ENCODE measurements at regions not wholly inside any gene's neighbourhood (a gene's known extent, or its start where the extent isn't known, plus 50 kb on each side); places are given as distances from the start of the nearest gene placed in this dataset.

DNA sequence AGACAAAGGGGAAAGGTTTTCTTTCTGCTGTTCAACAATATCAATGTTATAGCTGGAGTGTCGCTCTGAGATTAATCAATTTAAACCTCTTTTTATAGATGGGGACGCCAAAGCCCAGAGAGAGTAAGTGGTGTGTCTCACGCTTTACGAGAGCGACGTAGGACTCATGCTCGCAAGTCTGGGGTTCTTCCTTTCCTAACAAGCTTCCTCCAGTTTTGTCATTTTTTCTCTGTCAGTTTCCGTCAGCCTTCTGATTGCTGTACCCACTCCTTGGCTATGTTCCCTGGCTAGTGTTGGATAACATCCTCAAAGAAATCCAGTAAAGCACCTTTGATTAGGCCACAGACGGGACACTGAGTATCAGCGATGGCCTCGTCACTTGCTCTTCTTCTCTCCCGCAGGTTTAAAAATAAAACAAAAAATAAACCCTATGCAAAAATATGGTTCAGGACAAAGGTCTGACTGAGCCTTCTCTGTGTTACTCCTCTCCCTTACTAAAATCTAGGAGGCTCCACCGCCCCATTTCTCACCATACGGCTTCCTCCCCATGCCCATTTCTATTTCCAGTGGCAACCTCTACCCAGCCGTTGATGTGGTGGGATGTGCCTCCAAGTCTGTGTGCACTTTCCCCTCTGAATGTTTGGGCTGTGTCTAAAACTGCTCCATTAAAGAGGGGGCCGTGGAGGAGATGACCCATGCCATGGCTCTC is 172.7 kb upstream of the PARP11 start:
- DNase-seq, result no peak

DNA sequence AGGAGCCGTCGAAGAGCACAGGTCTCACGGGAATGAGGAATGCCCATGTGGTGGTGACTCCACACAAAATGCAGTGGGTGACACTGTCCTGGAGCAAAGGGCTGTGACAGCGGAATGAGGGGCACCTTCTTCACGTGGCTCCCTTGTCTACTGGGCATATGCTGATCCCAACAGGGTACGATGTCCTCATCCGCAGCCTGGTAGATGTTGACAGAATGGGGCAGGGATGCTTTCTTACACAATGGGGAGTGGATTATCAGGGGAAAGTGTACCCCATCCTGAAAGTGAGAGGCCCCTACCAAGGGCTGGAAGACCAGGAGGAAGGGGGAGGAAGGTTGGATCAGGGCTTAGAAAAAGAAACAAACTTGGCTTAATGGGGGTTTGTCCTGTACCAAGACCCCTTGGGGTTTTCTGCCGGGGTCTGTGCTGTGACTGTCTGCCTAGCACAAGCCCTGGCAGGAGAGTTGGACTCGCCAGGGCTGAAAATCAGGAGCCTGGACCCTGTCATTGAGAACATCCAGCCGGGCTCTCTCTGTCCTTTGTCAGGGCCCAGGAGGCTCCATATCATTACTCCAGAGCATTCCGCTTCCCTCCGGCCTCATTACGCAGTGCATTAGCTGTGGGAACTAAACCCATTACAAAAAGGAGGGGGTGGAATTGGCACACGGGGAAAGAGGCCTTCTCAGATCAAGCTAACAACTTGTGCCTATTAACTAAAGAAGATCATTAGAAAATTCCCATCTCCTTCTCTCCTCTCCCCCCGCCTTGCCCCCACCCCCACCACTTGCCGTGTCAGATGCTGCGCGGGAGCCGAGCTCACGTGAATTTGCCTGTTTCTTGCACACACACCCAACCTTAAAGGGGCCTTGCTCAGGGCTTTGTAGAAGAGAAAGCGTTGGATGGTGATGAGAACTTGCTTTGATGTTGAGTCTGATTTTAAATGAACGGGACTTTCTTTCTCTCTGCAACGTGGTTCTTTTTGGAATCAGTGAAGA is 171.8 kb upstream of the PARP11 start:
- no peak for DNase-seq

DNA sequence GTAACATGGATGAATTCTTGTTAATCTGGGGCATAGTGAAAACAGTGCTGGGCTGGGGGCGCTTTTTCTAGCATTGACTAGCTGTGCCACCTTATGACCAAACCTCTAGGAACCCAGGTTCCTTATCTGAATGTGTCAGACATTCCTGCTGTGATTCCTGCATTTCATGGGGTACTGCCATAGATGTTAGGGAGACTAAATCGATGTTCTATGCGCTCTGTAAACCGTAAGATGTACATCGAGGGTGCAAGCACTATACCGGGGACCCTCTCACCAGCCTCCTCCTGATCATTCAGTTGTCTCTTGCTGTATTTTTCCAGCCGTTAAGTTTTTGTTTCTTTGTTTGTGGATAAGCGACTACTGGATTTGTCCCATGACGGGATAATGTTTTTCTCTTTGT is 170.9 kb upstream of the PARP11 start:
- DNase-seq, result no peak

DNA sequence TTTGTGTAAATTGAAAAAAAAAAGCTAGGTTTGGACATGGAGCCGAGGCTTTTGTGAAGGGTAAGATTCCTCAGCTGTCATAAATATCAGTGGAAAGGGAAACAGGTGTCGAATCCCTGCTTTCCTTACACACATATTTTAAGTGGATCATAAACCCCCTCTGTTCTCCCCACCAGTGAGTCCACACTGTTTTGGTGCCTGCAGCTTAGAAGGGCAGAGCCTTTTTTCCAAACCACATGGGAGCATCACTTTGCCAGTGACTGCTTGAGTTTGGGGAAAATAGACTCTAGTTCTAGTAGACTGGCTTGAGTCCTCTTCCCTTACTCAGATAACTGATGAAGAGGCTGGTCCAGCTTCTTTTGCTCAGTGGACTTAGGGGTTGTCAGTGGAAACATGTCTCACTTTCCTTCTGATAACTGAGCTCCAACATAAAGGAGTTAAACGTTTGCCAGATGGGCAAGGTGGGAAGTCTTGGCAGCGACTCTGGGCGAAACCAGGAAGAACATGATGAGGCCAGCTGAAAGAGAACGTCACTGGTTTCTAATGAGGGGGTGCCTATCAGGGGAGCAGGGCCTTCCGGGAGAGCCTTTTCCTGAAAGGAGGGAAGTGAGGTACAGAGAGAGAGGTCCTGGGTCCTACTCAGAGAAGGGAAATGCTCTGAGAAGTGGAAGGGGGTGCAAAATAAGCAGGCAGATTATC is 168.1 kb upstream of the PARP11 start:
- no peak for DNase-seq

DNA sequence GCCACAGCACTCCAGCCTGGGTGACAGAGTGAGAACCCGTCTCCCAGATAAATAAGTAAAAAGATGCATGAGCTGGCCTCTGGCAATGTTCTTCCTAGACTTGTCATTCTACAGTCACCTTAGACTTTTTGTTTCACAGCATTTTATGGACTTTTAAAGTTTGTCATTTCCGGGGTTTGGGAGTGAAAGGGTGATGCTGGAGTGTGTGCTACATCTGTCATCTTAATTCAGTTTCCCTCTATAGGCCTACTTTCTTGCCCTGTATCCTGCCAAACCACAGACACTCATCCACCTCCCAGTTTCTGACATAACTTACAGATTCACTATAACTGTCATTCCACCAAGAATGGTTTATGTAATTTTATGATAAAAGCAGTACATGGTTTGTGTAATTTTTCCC is 166.7 kb upstream of the PARP11 start:
- DNase-seq, result no peak

DNA sequence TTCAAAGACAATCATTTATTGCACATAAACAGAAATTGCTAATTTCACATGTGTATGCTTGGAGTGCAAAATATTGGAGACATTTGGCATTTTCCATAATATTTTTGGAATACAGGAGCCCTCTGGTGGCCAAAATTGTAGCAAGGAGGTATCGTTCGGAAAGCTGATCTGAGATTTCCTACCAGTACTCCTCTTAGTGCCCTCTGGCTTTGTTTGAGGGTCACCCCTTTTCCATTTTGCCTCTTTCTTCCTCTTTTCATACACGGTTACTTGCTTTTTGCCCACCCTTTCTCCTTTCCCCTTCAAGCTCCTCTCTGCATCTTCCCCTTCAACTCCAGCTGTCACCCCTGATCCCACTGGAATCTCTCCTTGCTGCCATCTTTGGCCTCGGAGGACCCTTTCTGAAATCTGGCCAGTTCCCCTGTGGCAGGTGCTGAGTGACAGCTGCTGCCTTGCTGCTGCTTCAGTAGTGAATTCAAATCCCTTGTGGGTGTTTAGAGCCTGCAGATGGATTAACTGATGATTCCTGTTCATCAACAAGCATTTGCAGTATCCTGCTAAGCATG is 164.6 kb upstream of the PARP11 start:
- peak; percentile 64 for DNase-seq

DNA sequence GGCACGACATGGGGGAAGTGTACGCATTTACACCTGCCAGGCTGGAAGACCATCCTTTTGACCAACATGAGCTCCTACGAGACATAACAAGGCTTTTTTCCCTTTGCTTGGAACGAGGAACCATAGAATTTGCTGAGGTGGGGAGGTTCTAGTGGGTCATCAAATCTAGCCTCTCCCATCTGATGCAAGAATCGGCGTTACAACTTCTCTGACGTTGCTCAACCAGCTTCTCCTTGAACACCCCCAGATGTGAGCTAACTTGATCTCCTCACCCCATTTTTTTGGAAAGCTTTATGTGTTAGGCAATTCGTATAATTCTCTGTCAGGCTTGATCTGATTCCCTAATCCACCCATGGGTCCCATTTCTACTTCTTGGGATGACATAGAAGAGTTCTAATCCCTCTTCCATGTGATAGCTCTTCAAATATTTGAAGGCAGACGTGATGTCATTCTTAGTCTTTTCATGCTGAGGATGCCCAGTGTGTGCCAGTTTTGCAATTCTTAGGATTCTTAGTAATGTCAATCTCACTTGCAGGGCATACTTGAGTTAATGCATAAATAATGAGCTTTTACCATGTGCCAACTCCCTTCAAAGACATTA is 163.6 kb upstream of the PARP11 start:
- no peak for DNase-seq

DNA sequence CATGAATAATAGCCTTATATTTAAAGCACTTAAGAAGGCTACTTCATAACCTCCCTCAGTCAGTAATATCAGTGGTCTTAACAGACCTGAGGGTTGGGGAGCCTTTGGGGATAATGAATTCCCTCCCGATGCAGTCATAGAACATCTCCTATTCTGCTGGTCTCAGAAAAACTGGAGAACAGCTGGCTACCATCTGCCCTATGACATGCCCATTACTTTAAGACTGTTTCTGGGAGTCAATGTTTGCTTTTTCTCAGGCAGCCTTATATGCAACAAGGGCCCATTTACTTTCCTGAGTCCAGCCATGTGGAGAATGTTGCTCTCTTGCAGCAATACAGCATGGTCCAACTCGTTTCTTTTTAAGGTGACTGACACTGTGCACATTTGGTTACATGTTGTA is 161.7 kb upstream of the PARP11 start:
- no peak for DNase-seq

DNA sequence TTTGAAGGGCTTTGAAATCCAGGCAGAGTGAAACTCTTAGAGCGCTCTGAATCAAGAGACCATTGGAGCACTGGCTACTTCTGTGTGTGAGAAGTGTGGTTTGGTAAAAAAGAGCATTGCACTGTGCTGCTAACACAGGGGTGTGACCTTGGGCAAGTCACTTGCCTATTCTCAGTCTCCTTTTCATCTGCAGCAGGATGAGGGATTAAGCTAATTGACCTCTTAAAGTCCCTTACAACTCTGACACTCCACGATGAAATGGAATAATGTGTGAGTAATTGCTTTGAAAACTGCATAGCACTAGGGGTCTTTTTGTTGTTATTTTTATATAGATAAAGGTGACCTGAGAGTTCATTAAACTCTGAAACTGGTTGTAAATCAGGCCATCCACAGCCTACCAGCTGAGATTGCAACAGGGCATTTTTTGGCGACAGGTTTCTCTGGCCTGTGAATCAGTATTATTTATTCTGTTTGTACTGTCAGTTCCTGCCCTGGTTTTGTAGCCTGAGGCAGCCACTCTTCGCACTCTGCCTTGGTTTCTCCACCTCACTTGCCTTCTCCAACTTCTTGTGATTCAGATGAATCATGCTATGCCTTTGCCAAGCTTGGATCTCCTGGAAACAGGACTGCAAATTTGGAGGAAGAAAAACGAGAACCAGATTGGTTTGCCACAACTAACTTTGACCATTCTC is 159.9 kb upstream of the PARP11 start:
- no peak for DNase-seq

DNA sequence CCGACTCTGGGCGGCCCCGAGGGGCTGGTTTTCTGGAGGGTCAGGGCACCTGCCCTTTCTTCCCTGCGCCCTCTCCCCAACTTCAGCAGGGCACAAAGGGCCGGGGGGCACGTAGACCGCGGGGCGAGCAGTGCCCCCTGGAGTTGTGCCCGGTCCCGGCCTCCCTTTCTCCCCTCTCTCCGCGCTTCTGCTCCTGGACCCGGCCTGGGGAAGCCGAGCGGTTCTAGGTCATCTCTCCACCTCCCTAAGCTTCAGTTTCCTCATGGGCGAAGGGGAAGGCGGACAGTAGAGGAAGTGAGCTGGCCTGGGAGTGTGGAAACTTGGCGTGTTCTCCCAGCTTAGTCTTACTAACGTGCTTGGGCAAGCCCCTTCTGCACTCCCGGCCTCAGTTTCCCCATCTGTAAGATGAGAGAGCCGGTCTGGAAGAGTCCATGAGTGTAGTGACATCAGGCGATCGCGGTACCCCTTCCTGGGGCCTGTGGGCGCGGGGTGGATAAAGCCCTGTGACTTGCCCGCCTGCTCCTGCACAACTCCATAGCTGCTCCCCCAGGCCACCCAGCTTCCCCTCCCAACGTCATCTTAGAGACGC is 158.6 kb upstream of the PARP11 start:
- DNase-seq, result no peak

DNA sequence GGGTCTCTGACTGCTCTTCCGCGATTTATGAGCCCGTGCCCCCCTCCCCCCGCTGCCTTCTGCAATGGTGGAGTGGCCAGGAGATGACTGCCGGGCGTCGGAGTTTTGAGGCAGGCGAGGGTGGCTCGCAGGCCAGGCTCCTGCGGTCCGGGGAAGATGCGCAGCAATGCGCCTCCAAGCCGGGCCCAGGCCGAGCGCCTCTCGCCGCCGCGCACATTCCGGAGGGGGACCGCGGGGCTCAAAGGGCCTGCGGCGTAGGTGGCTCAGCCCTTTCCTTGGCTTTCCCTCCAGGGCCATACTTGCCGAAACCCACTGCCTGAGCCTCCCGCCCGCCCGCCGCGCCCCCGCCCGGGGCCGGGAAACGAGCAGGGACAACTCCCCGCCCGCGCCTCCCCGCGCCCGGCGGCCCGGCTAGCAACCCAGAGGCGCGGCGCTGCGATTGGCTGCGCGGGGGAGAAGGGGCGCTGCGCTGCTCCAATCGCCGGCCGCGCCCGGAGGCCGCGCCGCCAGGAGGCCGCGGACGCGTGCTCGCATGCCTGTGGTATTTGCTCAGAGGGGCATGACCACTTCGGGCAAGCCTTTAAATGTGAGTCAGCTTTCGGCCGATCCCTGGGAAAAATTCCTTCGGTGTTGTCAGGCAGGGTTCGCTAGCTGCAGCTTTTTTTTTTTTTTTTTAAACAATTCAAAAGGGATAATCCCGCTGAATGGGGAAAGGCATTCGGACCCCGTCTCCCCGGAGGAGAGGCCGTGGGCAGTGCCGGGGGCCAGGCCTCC is 157.9 kb upstream of the PARP11 start:
- peak; percentile 82 for DNase-seq

DNA sequence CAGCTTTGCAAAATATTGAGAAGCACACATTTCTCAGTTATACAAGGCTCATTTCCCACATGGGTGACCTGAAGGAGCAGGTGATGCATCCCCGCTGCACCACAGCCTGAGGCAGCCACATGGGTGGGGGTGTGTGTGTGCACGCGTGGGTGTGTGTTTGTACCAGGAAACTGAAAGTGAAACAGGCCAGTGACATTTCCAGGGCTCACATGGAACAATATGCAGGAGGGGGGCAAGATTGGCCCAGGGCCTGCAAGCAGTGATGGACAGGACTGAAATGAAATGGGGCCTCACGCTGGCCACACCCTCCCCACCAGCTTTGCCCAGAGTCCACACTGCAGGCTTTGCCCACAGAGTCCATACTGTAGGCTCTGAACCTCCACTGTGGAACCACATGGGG is 154.2 kb upstream of the PARP11 start:
- no peak for DNase-seq

DNA sequence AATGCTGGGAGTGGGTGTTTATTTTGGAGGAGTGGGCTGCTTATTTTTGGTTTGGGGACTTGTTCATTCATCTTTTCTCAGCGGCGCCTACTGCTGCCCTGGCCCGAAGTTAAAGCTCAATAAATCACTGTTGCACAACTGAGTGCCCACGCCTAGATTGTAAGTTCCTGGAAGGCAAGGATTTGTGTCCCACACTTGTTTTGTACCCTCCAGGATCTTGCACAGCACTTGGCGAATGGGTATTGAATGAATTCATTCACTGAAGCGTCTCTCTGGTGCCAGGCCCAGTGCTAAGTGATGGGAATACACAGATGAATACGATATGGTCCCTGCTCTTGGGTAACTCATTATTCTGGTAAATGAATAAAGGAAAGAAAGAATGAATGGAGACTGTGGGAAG is 153.3 kb upstream of the PARP11 start:
- no peak for DNase-seq

DNA sequence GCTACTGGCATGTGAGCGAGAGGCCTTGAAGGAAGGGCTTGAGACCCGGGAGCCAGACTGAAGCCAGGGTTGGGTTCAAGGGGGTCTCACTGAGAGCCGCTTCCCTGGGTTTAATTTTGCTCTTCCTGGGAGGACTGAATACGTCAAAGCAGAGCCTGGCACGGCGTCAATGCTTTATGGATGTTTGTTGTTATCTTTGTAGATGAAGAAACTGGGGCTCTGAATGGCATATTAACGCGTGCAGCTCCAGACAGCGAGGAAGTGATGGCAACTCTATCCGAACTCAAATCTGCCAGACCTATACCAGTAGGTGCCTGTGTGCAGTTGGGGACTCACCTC is 152.8 kb upstream of the PARP11 start:
- DNase-seq, result no peak

DNA sequence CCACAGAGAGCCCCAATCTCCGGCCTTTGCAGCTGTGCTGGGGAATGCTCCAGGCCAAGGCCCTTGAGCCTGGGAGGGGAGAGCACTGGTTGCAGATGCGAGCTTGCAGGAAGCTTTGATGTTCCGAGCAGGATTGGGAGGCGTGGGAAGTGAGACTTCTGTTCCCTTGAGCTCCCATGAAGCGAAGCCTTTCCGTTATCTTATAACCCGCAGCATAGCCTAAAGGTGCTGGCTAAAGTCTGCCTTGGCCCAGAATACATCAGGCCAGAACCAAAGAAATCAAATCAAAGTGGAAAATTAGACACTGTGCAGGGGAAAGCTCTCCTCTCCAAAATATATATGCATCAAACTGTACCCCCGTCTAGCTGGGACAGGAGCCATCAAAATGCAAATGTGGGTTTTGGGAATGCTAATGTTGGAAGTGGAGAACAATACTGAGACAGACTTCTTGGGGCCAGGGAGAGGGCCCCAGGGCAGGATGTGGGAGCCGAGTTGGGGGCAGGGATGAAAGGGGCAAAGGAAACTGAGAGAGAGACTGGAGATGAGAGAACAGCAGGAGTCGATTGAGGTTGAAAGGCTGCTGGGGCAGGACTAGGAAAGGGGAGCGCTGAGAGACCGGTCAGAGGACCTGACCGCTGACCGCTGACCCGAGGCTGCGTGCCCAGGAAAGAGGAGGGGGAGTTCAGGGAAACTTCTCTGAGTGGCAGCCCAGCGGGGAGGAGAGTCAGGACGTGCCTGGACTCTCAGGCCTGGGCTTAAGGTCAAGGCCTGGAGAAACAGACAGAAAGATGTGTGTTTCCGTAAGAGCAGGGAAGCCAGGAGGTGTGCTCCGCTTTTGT is 152.2 kb upstream of the PARP11 start:
- DNase-seq, result no peak

DNA sequence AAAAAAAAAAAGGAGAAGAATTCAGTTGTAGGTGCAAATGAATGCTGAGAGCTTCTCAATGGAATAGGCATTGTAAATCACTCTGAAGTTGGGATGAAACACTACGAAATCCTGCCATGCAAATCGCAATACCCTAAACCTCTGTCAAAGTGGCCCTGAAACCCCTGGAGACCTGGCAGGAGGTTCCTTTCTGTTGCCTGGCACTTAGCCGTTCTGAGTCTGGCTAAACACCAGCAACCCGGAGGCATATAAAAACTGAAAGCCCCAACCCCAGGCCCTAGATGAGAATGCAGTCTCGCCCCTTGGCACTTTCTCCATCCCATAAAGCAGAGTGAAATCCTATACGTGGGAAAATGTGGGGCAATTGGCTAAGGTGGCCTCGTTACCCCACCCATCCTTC is 151.5 kb upstream of the PARP11 start:
- DNase-seq, result no peak

DNA sequence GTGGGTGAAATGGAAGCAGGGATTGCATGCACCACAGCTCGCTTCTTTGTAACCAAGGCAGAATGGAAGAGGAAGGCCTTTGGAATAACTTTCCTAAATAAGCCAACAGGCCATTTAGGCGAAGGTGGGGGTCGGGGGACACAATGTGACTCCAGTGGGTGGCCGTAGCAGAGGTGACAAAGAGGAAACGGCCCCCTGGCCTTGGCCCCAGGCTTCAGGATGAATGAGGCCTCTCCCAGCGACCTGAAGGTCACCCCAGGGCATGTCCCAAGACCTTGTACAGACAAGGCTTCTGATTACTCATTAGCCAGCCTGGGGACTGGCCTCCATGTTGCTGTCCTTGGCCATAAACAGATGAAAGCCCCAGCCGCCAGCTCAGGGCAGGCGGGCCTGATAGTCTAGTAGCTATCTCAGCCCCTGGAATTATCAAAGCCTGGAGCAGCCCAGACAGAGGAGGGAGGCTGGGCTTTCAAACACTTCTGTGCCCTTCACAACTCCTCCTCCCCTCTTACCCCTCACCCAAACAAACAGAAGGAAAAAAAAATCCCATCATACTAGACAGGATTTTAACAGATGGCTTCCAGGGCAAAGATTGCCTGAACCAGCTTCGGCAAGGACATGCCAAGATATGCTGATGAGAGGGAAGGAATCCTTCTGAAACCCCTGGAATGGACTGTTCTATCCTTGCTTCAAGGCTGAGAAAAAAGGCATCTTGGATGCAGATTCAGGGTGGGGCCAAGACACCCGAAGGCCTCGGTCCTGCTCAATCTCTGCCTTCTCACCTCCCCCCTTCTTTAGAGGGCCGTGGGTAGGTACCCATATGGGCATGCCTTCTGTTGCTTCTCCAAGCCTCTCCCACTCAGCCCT is 142.3 kb upstream of the PARP11 start:
- no peak for DNase-seq

DNA sequence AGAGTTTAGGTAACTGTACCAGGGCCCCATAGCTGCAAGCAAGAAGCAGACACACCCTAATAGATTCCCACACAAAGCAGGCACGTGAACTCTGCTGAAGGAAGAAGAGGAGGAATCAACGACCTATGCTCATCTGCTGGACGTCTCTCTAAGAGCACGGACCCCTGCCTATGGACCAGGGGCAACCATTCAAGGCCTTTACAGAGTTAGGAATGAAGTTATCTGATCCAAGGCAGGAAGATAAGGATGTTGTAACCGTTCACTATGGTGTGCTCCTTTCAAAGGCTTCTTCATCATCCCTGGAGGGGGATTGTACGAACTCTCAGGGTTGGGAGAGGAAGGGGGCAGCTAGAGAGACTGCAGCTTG is 141.6 kb upstream of the PARP11 start:
- no peak for DNase-seq

DNA sequence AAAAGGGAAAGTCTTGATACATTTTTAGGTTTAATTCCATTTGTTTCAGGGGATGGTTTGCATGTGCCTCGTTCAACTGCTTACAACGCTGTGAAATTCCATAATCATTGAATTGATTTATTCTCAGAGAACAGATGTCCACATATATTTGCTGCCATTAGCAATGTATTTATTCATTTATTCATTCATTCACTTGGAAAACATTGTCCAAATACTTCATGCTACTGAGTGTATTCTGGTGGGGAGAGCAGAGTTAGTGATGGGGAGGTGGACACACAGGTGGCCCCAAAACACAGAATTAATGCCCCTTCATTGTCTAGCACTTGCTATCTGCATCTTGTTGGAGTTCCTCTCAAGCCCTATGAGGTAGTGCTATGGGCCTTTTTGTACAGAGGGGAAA is 141.2 kb upstream of the PARP11 start:
- DNase-seq, result no peak
